CD14-positive monocyte (primary cell): ENCODE measurements at regions not wholly inside any gene's neighbourhood (a gene's known extent, or its start where the extent isn't known, plus 50 kb on each side); places are given as distances from the start of the nearest gene placed in this dataset.

Experiments used
- DNase-seq, 3 donors: peaks; one replicate each; pipeline ENCODE4 v3.0.0-alpha.2; 2011 to 2022
- H2AFZ ChIP-seq: 2 replicates; pipeline ENCODE4 v1.6.0; 2012; ENCODE audit warnings: mild to moderate bottlenecking, low read depth, low read length, inconsistent platforms; ENCODE audit not compliant: insufficient read depth, poor library complexity, severe bottlenecking
- H3K27ac ChIP-seq, 2 donors: 1 replicate in 1 of 2; 2 replicates in 1 of 2; pipeline ENCODE4 v1.5.1; 2012 to 2013; ENCODE audit warnings: low read length in 2 of 2, control low read depth in 1 of 2, inconsistent platforms in 1 of 2, low read depth in 1 of 2, mild to moderate bottlenecking in 1 of 2
- H3K27me3 ChIP-seq, 2 donors: one replicate each; pipeline versions ENCODE4 v1.6.0 to v1.6.1; 2011 to 2013; ENCODE audit warnings: low read length in 2 of 2; ENCODE audit not compliant: control insufficient read depth in 2 of 2, insufficient read depth in 2 of 2
- H3K36me3 ChIP-seq, 2 donors: replicated peaks in 1 of 2; 1 replicate in 1 of 2; 2 replicates in 1 of 2; pipeline versions ENCODE4 v1.5.1 to v1.6.1; 2012 to 2013; ENCODE audit warnings: low read length in 2 of 2, control low read depth in 1 of 2, inconsistent platforms in 1 of 2, mild to moderate bottlenecking in 1 of 2; ENCODE audit not compliant: insufficient read depth in 2 of 2, control insufficient read depth in 1 of 2
- H3K4me1 ChIP-seq, 2 donors: 1 replicate in 1 of 2; 2 replicates in 1 of 2; pipeline versions ENCODE4 v1.5.1 to v1.6.1; 2012 to 2013; ENCODE audit warnings: low read length in 2 of 2, control low read depth in 1 of 2, inconsistent platforms in 1 of 2, mild to moderate bottlenecking in 1 of 2, moderate library complexity in 1 of 2; ENCODE audit not compliant: insufficient read depth in 2 of 2, control insufficient read depth in 1 of 2
- H3K4me2 ChIP-seq: replicated peaks from 2 replicates; pipeline ENCODE3; 2012; ENCODE audit warnings: low read length, moderate library complexity, mild to moderate bottlenecking; ENCODE audit not compliant: poor library complexity, severe bottlenecking; ENCODE audit errors: extremely low read depth
- H3K4me3 ChIP-seq, 3 experiments: fragments of 200-600 bp in 1 of 3; sonication (generic) in 1 of 3; replicated peaks in 1 of 3; 1 replicate in 2 of 3; 2 replicates in 1 of 3; pipeline ENCODE4 v1.5.1; 2011 to 2013; ENCODE audit warnings: low read length in 3 of 3, mild to moderate bottlenecking in 3 of 3, control low read depth in 2 of 3, low read depth in 2 of 3, inconsistent platforms in 1 of 3, moderate library complexity in 1 of 3
- H3K79me2 ChIP-seq: 2 replicates; pipeline ENCODE4 v1.6.0; 2012; ENCODE audit warnings: mild to moderate bottlenecking, control low read depth, inconsistent platforms, low read length, moderate library complexity; ENCODE audit not compliant: insufficient read depth
- H3K9ac ChIP-seq: 2 replicates; pipeline ENCODE4 v1.6.0; 2017; ENCODE audit warnings: low read length, mild to moderate bottlenecking; ENCODE audit not compliant: insufficient read depth, poor library complexity, severe bottlenecking
- H3K9me3 ChIP-seq, 2 donors: replicated peaks in 1 of 2; 1 replicate in 1 of 2; 2 replicates in 1 of 2; pipeline versions ENCODE4 v1.5.1 to v1.6.1; 2012 to 2013; ENCODE audit warnings: low read length in 2 of 2, control low read depth in 1 of 2; ENCODE audit not compliant: control insufficient read depth in 1 of 2, insufficient read depth in 1 of 2
- H4K20me1 ChIP-seq: 2 replicates; pipeline ENCODE4 v1.6.0; 2012; ENCODE audit warnings: mild to moderate bottlenecking, low read length, control low read depth, moderate library complexity; ENCODE audit not compliant: insufficient read depth
- H3K27ac Mint-ChIP-seq, 7 donors: one replicate each; pipeline ENCODE4 v1.8.0; 2020; ENCODE audit warnings: mild to moderate bottlenecking in 7 of 7, mixed read lengths in 7 of 7, moderate library complexity in 6 of 7, inconsistent platforms in 2 of 7
- H3K27me3 Mint-ChIP-seq, 3 donors: one replicate each; pipeline ENCODE4 v1.8.0; 2021 to 2022; ENCODE audit warnings: low read depth in 3 of 3, mild to moderate bottlenecking in 3 of 3, mixed read lengths in 3 of 3, moderate library complexity in 3 of 3, inconsistent platforms in 1 of 3
- H3K36me3 Mint-ChIP-seq, 2 donors: one replicate each; pipeline ENCODE4 v1.8.0; 2020; ENCODE audit warnings: mixed read lengths in 2 of 2, inconsistent platforms in 1 of 2, mild to moderate bottlenecking in 1 of 2
- H3K4me1 Mint-ChIP-seq: one replicate; pipeline ENCODE4 v1.8.0; 2020; ENCODE audit warnings: mild to moderate bottlenecking, mixed read lengths
- H3K4me3 Mint-ChIP-seq, 2 donors: one replicate each; pipeline ENCODE4 v1.8.0; 2020; ENCODE audit warnings: mild to moderate bottlenecking in 2 of 2, mixed read lengths in 2 of 2, moderate library complexity in 1 of 2
- H3K9me3 Mint-ChIP-seq, 7 donors: one replicate each; pipeline ENCODE4 v1.8.0; 2020 to 2022; ENCODE audit warnings: mixed read lengths in 7 of 7, mild to moderate bottlenecking in 6 of 7, moderate library complexity in 6 of 7, inconsistent platforms in 2 of 7
- whole genome bisulfite sequencing: methylation state at CpG from one replicate; pipeline ENCODE4 v1.1.5; 2013; ENCODE audit warnings: missing lambda C conversion rate; ENCODE audit not compliant: insufficient coverage; 5-methylcytosine and 5-hydroxymethylcytosine counted together
- intact Hi-C, 2 donors: fragments of 100-400 bp; cut with micrococcal nuclease; formaldehyde crosslinking; loops; one replicate each; pipeline versions ENCODE4 v1.15.0 to v1.15.1; 2023
- TF ChIP-seq, protein P1 (sequence below): fragments of 200-600 bp; IDR thresholded peaks from one replicate; pipeline ENCODE4 v1.8.0; 2022; ENCODE audit warnings: antibody characterized with exemption, mild to moderate bottlenecking

GRCh38 chr13:86918682-86919081, 752.5 kb upstream of the SLITRK5 start:
- H3K4me1 ChIP-seq = no peaks in the 10 kb centered on the region
- Mint-ChIP-seq H3K4me3 (no peak overlapping the region), H3K27me3 (peaks cover 0 to 1% (median 0%) of the 10 kb centered on the region in 3 donors), H3K27ac (no peak overlapping the region), H3K9me3 (peaks cover 0 to 12% (median 5%) of the 10 kb centered on the region in 7 donors), H3K36me3 (no peaks in the 10 kb centered on the region), H3K4me1 (no peaks in the 10 kb centered on the region)
- H3K27ac ChIP-seq = no peak overlapping the region
- no peaks in the 10 kb centered on the region for H3K27me3 ChIP-seq
- H3K79me2 ChIP-seq = no peaks in the 10 kb centered on the region
- no peak overlapping the region for H3K4me3 ChIP-seq
- TF ChIP-seq, protein P1, sequence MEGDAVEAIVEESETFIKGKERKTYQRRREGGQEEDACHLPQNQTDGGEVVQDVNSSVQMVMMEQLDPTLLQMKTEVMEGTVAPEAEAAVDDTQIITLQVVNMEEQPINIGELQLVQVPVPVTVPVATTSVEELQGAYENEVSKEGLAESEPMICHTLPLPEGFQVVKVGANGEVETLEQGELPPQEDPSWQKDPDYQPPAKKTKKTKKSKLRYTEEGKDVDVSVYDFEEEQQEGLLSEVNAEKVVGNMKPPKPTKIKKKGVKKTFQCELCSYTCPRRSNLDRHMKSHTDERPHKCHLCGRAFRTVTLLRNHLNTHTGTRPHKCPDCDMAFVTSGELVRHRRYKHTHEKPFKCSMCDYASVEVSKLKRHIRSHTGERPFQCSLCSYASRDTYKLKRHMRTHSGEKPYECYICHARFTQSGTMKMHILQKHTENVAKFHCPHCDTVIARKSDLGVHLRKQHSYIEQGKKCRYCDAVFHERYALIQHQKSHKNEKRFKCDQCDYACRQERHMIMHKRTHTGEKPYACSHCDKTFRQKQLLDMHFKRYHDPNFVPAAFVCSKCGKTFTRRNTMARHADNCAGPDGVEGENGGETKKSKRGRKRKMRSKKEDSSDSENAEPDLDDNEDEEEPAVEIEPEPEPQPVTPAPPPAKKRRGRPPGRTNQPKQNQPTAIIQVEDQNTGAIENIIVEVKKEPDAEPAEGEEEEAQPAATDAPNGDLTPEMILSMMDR = no peak
- H3K9me3 ChIP-seq = peaks cover 0 to 5% of the 10 kb centered on the region in 2 donors
- no peak for DNase-seq
- H3K9ac ChIP-seq = no peak overlapping the region
- H3K4me2 ChIP-seq = no peak overlapping the region
- H3K36me3 ChIP-seq = no peaks in the 10 kb centered on the region
- H2AFZ ChIP-seq = no peak overlapping the region
- H4K20me1 ChIP-seq = no peaks in the 10 kb centered on the region
- 80% methylated on average over 1 of the region's 2 CpGs for whole genome bisulfite sequencing
- intact Hi-C loops = no loop called here

DNA sequence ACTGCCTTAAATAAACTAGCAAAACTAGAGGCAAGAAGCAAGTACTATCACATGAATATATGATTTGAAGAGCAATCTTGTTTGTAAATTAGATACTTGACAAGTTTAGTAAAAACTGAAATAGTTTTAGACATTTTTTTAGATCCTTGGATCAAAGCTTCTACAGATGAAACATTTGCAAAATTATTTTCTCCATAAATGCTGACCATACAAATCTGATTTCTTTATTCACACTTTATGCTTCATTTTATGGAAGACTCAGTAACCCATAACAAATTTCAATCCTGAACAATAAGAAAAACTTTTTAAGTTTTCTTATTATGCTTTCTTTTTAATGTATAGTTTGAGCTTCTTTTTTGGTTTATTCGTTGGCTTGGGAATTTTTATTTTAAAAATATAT, 750.2 kb upstream of the SLITRK5 start:
- no peaks in the 10 kb centered on the region for H3K4me1 Mint-ChIP-seq
- no peak overlapping the region for H3K4me2 ChIP-seq
- no peak overlapping the region for H3K4me3 Mint-ChIP-seq
- DNase-seq = no peak
- no peaks in the 10 kb centered on the region for H3K36me3 Mint-ChIP-seq
- peaks cover 0 to 3% (median 0%) of the 10 kb centered on the region in 3 donors for H3K27me3 Mint-ChIP-seq
- no CpG with 5 or more reads among the region's 1 CpG for WGBS
- no peaks in the 10 kb centered on the region for H3K36me3 ChIP-seq
- no peak overlapping the region for H3K4me3 ChIP-seq
- no peaks in the 10 kb centered on the region for H3K27me3 ChIP-seq
- peaks cover 0 to 7% of the 10 kb centered on the region in 2 donors for H3K9me3 ChIP-seq
- H3K79me2 ChIP-seq = no peaks in the 10 kb centered on the region
- H4K20me1 ChIP-seq = no peaks in the 10 kb centered on the region
- peaks cover 0 to 16% (median 8%) of the 10 kb centered on the region in 7 donors for H3K9me3 Mint-ChIP-seq
- H3K27ac ChIP-seq = no peak overlapping the region
- no peak overlapping the region for H3K9ac ChIP-seq
- H3K27ac Mint-ChIP-seq = no peak overlapping the region
- no peak overlapping the region for H2AFZ ChIP-seq
- TF ChIP-seq, protein P1 = no peak
- no peaks in the 10 kb centered on the region for H3K4me1 ChIP-seq
- intact Hi-C loops = no loop called here
